H9 (cell line): ENCODE measurements at regions not wholly inside any gene's neighbourhood (a gene's known extent, or its start where the extent isn't known, plus 50 kb on each side); places are given as distances from the start of the nearest gene placed in this dataset.

Source experiments
- DNase-seq: peaks from one replicate; pipeline ENCODE4 v3.0.0-alpha.2; 2017
- H2AFZ ChIP-seq: one replicate; pipeline ENCODE4 v1.6.1; 2013; ENCODE audit warnings: mild to moderate bottlenecking, low read length, control low read depth, moderate library complexity
- H2AK5ac ChIP-seq: 2 replicates; pipeline ENCODE4 v1.6.1; 2013; ENCODE audit warnings: low read length, control low read depth, mixed read lengths; ENCODE audit not compliant: insufficient read length
- H2BK120ac ChIP-seq: one replicate; pipeline ENCODE4 v1.6.1; 2013; ENCODE audit warnings: low read depth, mild to moderate bottlenecking, low read length, control low read depth, inconsistent platforms; ENCODE audit not compliant: poor library complexity, severe bottlenecking
- H2BK12ac ChIP-seq: 2 replicates; pipeline ENCODE4 v1.6.1; 2013; ENCODE audit warnings: low read length, control low read depth, mixed read lengths, low read depth; ENCODE audit not compliant: insufficient read length
- H2BK15ac ChIP-seq: 2 replicates; pipeline ENCODE4 v1.6.1; 2013; ENCODE audit warnings: low read depth, low read length, control low read depth
- H2BK20ac ChIP-seq: one replicate; pipeline ENCODE4 v1.6.1; 2013; ENCODE audit warnings: low read depth, mild to moderate bottlenecking, low read length, control low read depth, inconsistent platforms; ENCODE audit not compliant: poor library complexity, severe bottlenecking
- H2BK5ac ChIP-seq: 2 replicates; pipeline ENCODE4 v1.6.1; 2013; ENCODE audit warnings: low read length, control low read depth, mixed read lengths; ENCODE audit not compliant: insufficient read length
- H3K14ac ChIP-seq: 2 replicates; pipeline ENCODE4 v1.6.1; 2013; ENCODE audit warnings: low read length, control low read depth; ENCODE audit not compliant: insufficient read depth
- H3K18ac ChIP-seq: 2 replicates; pipeline ENCODE4 v1.6.1; 2013; ENCODE audit warnings: low read depth, mild to moderate bottlenecking, mixed read lengths, low read length, control low read depth; ENCODE audit not compliant: insufficient read length
- H3K23ac ChIP-seq: 2 replicates; pipeline ENCODE4 v1.6.1; 2013; ENCODE audit warnings: low read length, control low read depth, mixed read lengths, low read depth; ENCODE audit not compliant: insufficient read length
- H3K23me2 ChIP-seq: 2 replicates; pipeline ENCODE4 v1.6.1; 2013; ENCODE audit warnings: low read depth, mild to moderate bottlenecking, mixed read lengths, low read length, control low read depth; ENCODE audit not compliant: insufficient read length, poor library complexity, severe bottlenecking
- H3K27ac ChIP-seq: 2 replicates; pipeline ENCODE4 v1.5.1; 2013; ENCODE audit warnings: low read length, control low read depth, mixed read lengths, low read depth; ENCODE audit not compliant: insufficient read length
- H3K27me3 ChIP-seq: 2 replicates; pipeline ENCODE4 v1.6.1; 2013; ENCODE audit warnings: low read length, control low read depth, inconsistent platforms; ENCODE audit not compliant: insufficient read depth
- H3K4ac ChIP-seq: 2 replicates; pipeline ENCODE4 v1.6.1; 2013; ENCODE audit warnings: low read depth, mild to moderate bottlenecking, control low read depth, inconsistent platforms, low read length, moderate library complexity
- H3K4me1 ChIP-seq: 2 replicates; pipeline ENCODE4 v1.6.1; 2013; ENCODE audit warnings: low read length, control low read depth, inconsistent platforms; ENCODE audit not compliant: insufficient read depth
- H3K4me2 ChIP-seq: 2 replicates; pipeline ENCODE4 v1.6.1; 2013; ENCODE audit warnings: low read length, control low read depth, mixed read lengths; ENCODE audit not compliant: insufficient read length, insufficient read depth
- H3K56ac ChIP-seq: 2 replicates; pipeline ENCODE4 v1.6.1; 2013; ENCODE audit warnings: low read depth, mild to moderate bottlenecking, mixed read lengths, low read length, control low read depth; ENCODE audit not compliant: insufficient read length
- H3K79me1 ChIP-seq: 2 replicates; pipeline ENCODE4 v1.6.1; 2013; ENCODE audit warnings: low read depth, mild to moderate bottlenecking, moderate library complexity, low read length, control low read depth, inconsistent platforms; ENCODE audit not compliant: insufficient read depth, poor library complexity, severe bottlenecking
- H3K79me2 ChIP-seq: 2 replicates; pipeline ENCODE4 v1.6.1; 2013; ENCODE audit warnings: low read length, control low read depth, inconsistent platforms; ENCODE audit not compliant: insufficient read depth
- H3K9ac ChIP-seq: 2 replicates; pipeline ENCODE4 v1.6.1; 2013; ENCODE audit warnings: low read length, control low read depth, mixed read lengths; ENCODE audit not compliant: insufficient read length; ENCODE audit errors: extremely low read depth
- H3K9me3 ChIP-seq: one replicate; pipeline ENCODE4 v1.6.1; 2013; ENCODE audit warnings: low read depth, low read length, inconsistent platforms; ENCODE audit not compliant: control insufficient read depth
- H3T11ph ChIP-seq: one replicate; pipeline ENCODE4 v1.6.1; 2013; ENCODE audit warnings: mild to moderate bottlenecking, low read length, control low read depth, inconsistent platforms
- H4K20me1 ChIP-seq: one replicate; pipeline ENCODE4 v1.6.1; 2013; ENCODE audit not compliant: control insufficient read depth, insufficient read length, insufficient read depth
- H4K5ac ChIP-seq: 2 replicates; pipeline ENCODE4 v1.6.1; 2013; ENCODE audit warnings: low read depth, mild to moderate bottlenecking, mixed read lengths, low read length, control low read depth; ENCODE audit not compliant: insufficient read length
- H4K8ac ChIP-seq: replicated peaks from 2 replicates; pipeline ENCODE4 v1.6.1; 2013; ENCODE audit warnings: low read length, control low read depth, mixed read lengths, low read depth; ENCODE audit not compliant: insufficient read length
- H4K91ac ChIP-seq: 2 replicates; pipeline ENCODE4 v1.6.1; 2013; ENCODE audit warnings: low read depth, mild to moderate bottlenecking, moderate library complexity, mixed read lengths, low read length, control low read depth; ENCODE audit not compliant: insufficient read length
- H3K27ac Mint-ChIP-seq, 3 experiments: 2 replicates in 2 of 3; 3 replicates in 1 of 3; pipeline ENCODE4 v1.8.0; 2020 to 2021; ENCODE audit warnings: mixed read lengths in 3 of 3, mild to moderate bottlenecking in 1 of 3, moderate library complexity in 1 of 3
- H3K27me3 Mint-ChIP-seq: 2 replicates; pipeline ENCODE4 v1.8.0; 2021; ENCODE audit warnings: low read depth, mild to moderate bottlenecking, moderate library complexity, mixed read lengths
- H3K36me3 Mint-ChIP-seq, 3 experiments: 2 replicates in 2 of 3; 3 replicates in 1 of 3; pipeline ENCODE4 v1.8.0; 2020 to 2021; ENCODE audit warnings: low read depth in 3 of 3, mixed read lengths in 3 of 3; ENCODE audit not compliant: insufficient read depth in 1 of 3
- H3K4me1 Mint-ChIP-seq, 2 experiments: 2 replicates each; pipeline ENCODE4 v1.8.0; 2020; ENCODE audit warnings: mixed read lengths in 2 of 2
- H3K4me3 Mint-ChIP-seq, 2 experiments: 2 replicates in 1 of 2; 3 replicates in 1 of 2; pipeline ENCODE4 v1.8.0; 2020 to 2021; ENCODE audit warnings: mild to moderate bottlenecking in 2 of 2, mixed read lengths in 2 of 2, moderate library complexity in 1 of 2
- H3K9me3 Mint-ChIP-seq, 2 experiments: 2 replicates in 1 of 2; 3 replicates in 1 of 2; pipeline ENCODE4 v1.8.0; 2020; ENCODE audit warnings: mild to moderate bottlenecking in 2 of 2, mixed read lengths in 2 of 2, moderate library complexity in 1 of 2
- CTCF ChIP-seq: fragments of 200-600 bp; sonication (generic); conservative IDR thresholded peaks from 3 replicates; pipeline ENCODE4 v1.8.0; 2021; ENCODE audit warnings: antibody characterized with exemption, mild to moderate bottlenecking
- WGBS: extraction: QIAGEN DNeasy Blood & Tissue Kit; methylation state at CpG from one replicate; pipeline ENCODE4 v1.1.7; 2013; ENCODE audit warnings: missing lambda C conversion rate, low lambda C conversion rate, mixed read lengths; ENCODE audit not compliant: insufficient read length; ENCODE audit errors: extremely low coverage; 5-methylcytosine and 5-hydroxymethylcytosine counted together

GRCh38 chr4:104826171-104826570 is 320.5 kb upstream of the TET2 start:
- Histone ChIP-seq H2BK5ac (no peak overlapping the region), H3T11ph (no peak overlapping the region), H2BK20ac (no peak overlapping the region), H2BK12ac (no peak overlapping the region), H4K91ac (no peak overlapping the region), H3K9me3 (no peaks in the 10 kb centered on the region), H3K9ac (no peak overlapping the region), H2AFZ (no peak overlapping the region), H2BK15ac (no peak overlapping the region), H4K20me1 (no peaks in the 10 kb centered on the region), H3K27me3 (no peaks in the 10 kb centered on the region), H2AK5ac (no peak overlapping the region), H3K4me1 (no peaks in the 10 kb centered on the region), H3K4me2 (no peak overlapping the region), H4K8ac (no peak overlapping the region), H4K5ac (no peak overlapping the region), H3K56ac (no peak overlapping the region), H3K23me2 (no peaks in the 10 kb centered on the region), H3K27ac (no peak overlapping the region), H3K79me1 (no peaks in the 10 kb centered on the region), H3K79me2 (no peaks in the 10 kb centered on the region), H3K14ac (no peak overlapping the region), H2BK120ac (no peak overlapping the region), H3K23ac (no peak overlapping the region), H3K4ac (no peak overlapping the region), H3K18ac (no peak overlapping the region)
- WGBS = no CpG with 5 or more reads among the region's 2 CpGs
- no peak for TF ChIP-seq CTCF
- DNase-seq = no peak
- Mint-ChIP-seq H3K4me1 (peaks cover 3 to 4% of the 10 kb centered on the region in 2 experiments; a peak in 1 of 4 replicates), H3K27ac (no peak overlapping the region), H3K9me3 (no peaks in the 10 kb centered on the region), H3K27me3 (no peaks in the 10 kb centered on the region), H3K4me3 (no peak overlapping the region), H3K36me3 (no peaks in the 10 kb centered on the region)
